T-cell (primary cell): ENCODE measurements at regions not wholly inside any gene's neighbourhood (a gene's known extent, or its start where the extent isn't known, plus 50 kb on each side); places are given as distances from the start of the nearest gene placed in this dataset.

ENCODE experiments used
- ATAC-seq, 4 experiments: fragments of 200-7000 bp in 3 of 4; fragments of 150-1000 bp in 1 of 4; cut with Tn5 transposase; replicated peaks in 1 of 4; 1 replicate in 3 of 4; 2 replicates in 1 of 4; pipeline ENCODE4 v1.10.0; 2021; ENCODE audit warnings: moderate library complexity in 3 of 4, mild to moderate bottlenecking in 2 of 4, moderate number of reproducible peaks in 1 of 4
- CTCF ChIA-PET, 2 donors: fragments of 300-600 bp; sonication (Branson Sonifier 250); formaldehyde crosslinking; loops; one replicate each; lab custom pipeline; 2022; ENCODE audit warnings: antibody characterized with exemption in 2 of 2; lab: Charles Lee
- POLR2A ChIA-PET, 2 donors: fragments of 300-600 bp; sonication (Branson Sonifier 250); formaldehyde crosslinking; loops; one replicate each; lab custom pipeline; 2022; ENCODE audit warnings: antibody characterized with exemption in 2 of 2; lab: Charles Lee
- DNase-seq, 35 experiments: peaks; one replicate each; pipeline versions ENCODE4 v3.0.0 to v3.0.0-alpha.2; 2013 to 2023
- H3K27ac ChIP-seq: one replicate; pipeline ENCODE4 v1.5.1; 2013; ENCODE audit warnings: low read length
- H3K27me3 ChIP-seq, 2 experiments: replicated peaks in 1 of 2; 1 replicate in 1 of 2; 2 replicates in 1 of 2; pipeline versions ENCODE4 v1.6.1 to v1.7.0; 2013; ENCODE audit warnings: low read length in 1 of 2, mixed read lengths in 1 of 2; ENCODE audit not compliant: control insufficient read depth in 2 of 2, insufficient read depth in 2 of 2; ENCODE audit errors: extremely low read depth in 1 of 2
- H3K36me3 ChIP-seq, 2 donors: 1 replicate in 1 of 2; 2 replicates in 1 of 2; pipeline versions ENCODE4 v1.6.1 to v1.7.0; 2013; ENCODE audit warnings: low read length in 1 of 2; ENCODE audit not compliant: control insufficient read depth in 2 of 2, insufficient read depth in 1 of 2; ENCODE audit errors: extremely low read depth in 1 of 2
- H3K4me1 ChIP-seq, 2 experiments: 1 replicate in 1 of 2; 2 replicates in 1 of 2; pipeline versions ENCODE4 v1.6.1 to v1.7.0; 2013; ENCODE audit warnings: low read length in 2 of 2, mixed read lengths in 1 of 2; ENCODE audit not compliant: insufficient read depth in 2 of 2, control insufficient read depth in 1 of 2; ENCODE audit errors: extremely low read depth in 1 of 2
- H3K4me3 ChIP-seq, 2 donors: 1 replicate in 1 of 2; 2 replicates in 1 of 2; pipeline versions ENCODE4 v1.5.1 to v1.7.0; 2013; ENCODE audit warnings: mild to moderate bottlenecking in 2 of 2, low read length in 1 of 2, moderate library complexity in 1 of 2; ENCODE audit not compliant: control insufficient read depth in 1 of 2; ENCODE audit errors: extremely low read depth in 1 of 2
- H3K9me3 ChIP-seq: 2 replicates; pipeline ENCODE4 v1.7.0; 2013
- H3K27ac Mint-ChIP-seq, 2 donors: one replicate each; pipeline ENCODE4 v1.8.0; 2020 to 2021; ENCODE audit warnings: mild to moderate bottlenecking in 2 of 2, mixed read lengths in 2 of 2
- H3K27me3 Mint-ChIP-seq, 2 donors: one replicate each; pipeline ENCODE4 v1.8.0; 2021 to 2022; ENCODE audit warnings: mixed read lengths in 2 of 2
- H3K36me3 Mint-ChIP-seq: one replicate; pipeline ENCODE4 v1.8.0; 2021; ENCODE audit warnings: mixed read lengths
- H3K4me1 Mint-ChIP-seq, 3 donors: one replicate each; pipeline ENCODE4 v1.8.0; 2020 to 2022; ENCODE audit warnings: mixed read lengths in 3 of 3, mild to moderate bottlenecking in 1 of 3
- H3K4me3 Mint-ChIP-seq, 3 donors: one replicate each; pipeline ENCODE4 v1.8.0; 2020 to 2022; ENCODE audit warnings: mild to moderate bottlenecking in 3 of 3, mixed read lengths in 3 of 3, moderate library complexity in 3 of 3
- H3K9me3 Mint-ChIP-seq, 3 donors: one replicate each; pipeline ENCODE4 v1.8.0; 2020 to 2022; ENCODE audit warnings: mixed read lengths in 3 of 3
- WGBS: methylation state at CpG from one replicate; pipeline ENCODE4 v1.1.5; 2013; ENCODE audit warnings: missing lambda C conversion rate; ENCODE audit not compliant: insufficient coverage; 5-methylcytosine and 5-hydroxymethylcytosine counted together

- Histone ChIP-seq H3K4me1 (no peaks in the 10 kb centered on the region), H3K27me3 (peaks cover 0 to 2% of the 10 kb centered on the region in 2 experiments), H3K27ac (no peak overlapping the region), H3K9me3 (no peaks in the 10 kb centered on the region), H3K4me3 (no peak overlapping the region), H3K36me3 (no peaks in the 10 kb centered on the region)
- no peaks in the 10 kb centered on the region for H3K9me3 Mint-ChIP-seq
- H3K4me1 Mint-ChIP-seq, result no peaks in the 10 kb centered on the region
- POLR2A ChIA-PET, result no interaction called here
- no peak overlapping the region for H3K4me3 Mint-ChIP-seq
- ATAC-seq (no peak), DNase-seq (no peak)
- peaks cover 0 to 5% of the 10 kb centered on the region in 2 donors for H3K27me3 Mint-ChIP-seq
- CTCF ChIA-PET, result no interaction called here
- no peaks in the 10 kb centered on the region for H3K36me3 Mint-ChIP-seq
- 64% methylated on average over 1 of the region's 3 CpGs for WGBS
- H3K27ac Mint-ChIP-seq, result no peak overlapping the region
These were observed 495.5 kb upstream of the MAP3K7 start for GRCh38 chr6:91082311-91082832.

- Histone ChIP-seq H3K4me3 (no peak overlapping the region), H3K9me3 (no peaks in the 10 kb centered on the region), H3K27me3 (peaks cover 0 to 2% of the 10 kb centered on the region in 2 experiments), H3K27ac (no peak overlapping the region), H3K36me3 (no peaks in the 10 kb centered on the region), H3K4me1 (no peaks in the 10 kb centered on the region)
- ChIA-PET POLR2A (no interaction called here), CTCF (no interaction called here)
- no peak overlapping the region for H3K27ac Mint-ChIP-seq
- no peaks in the 10 kb centered on the region for H3K4me1 Mint-ChIP-seq
- H3K4me3 Mint-ChIP-seq, result no peak overlapping the region
- H3K27me3 Mint-ChIP-seq, result peaks cover 0 to 5% of the 10 kb centered on the region in 2 donors
- 60% methylated on average over 1 of the region's 6 CpGs for WGBS
- ATAC-seq, result peak in 1 of 4 experiments; percentile 26
- no peaks in the 10 kb centered on the region for H3K9me3 Mint-ChIP-seq
- H3K36me3 Mint-ChIP-seq, result no peaks in the 10 kb centered on the region
- DNase-seq, result peak in 1 of 35 experiments; percentile 5
These were observed 494.7 kb upstream of the MAP3K7 start for GRCh38 chr6:91081452-91082067.

- Mint-ChIP-seq H3K9me3 (no peaks in the 10 kb centered on the region), H3K27me3 (peaks cover 0 to 5% of the 10 kb centered on the region in 2 donors), H3K4me3 (no peak overlapping the region), H3K27ac (no peak overlapping the region), H3K4me1 (no peaks in the 10 kb centered on the region), H3K36me3 (no peaks in the 10 kb centered on the region)
- Histone ChIP-seq H3K36me3 (no peaks in the 10 kb centered on the region), H3K4me3 (no peak overlapping the region), H3K4me1 (no peaks in the 10 kb centered on the region), H3K27me3 (peaks cover 0 to 2% of the 10 kb centered on the region in 2 experiments), H3K27ac (no peak overlapping the region), H3K9me3 (no peaks in the 10 kb centered on the region)
- CTCF ChIA-PET, result no interaction called here
- POLR2A ChIA-PET, result no interaction called here
- DNase-seq (no peak), ATAC-seq (no peak)
These were observed 494.0 kb upstream of the MAP3K7 start for GRCh38 chr6:91080871-91081270.

GRCh38 chr6:91079969-91080368 is 493.1 kb upstream of the MAP3K7 start:
- Histone ChIP-seq H3K27me3 (peaks cover 0 to 2% of the 10 kb centered on the region in 2 experiments), H3K4me1 (no peaks in the 10 kb centered on the region), H3K27ac (no peak overlapping the region), H3K9me3 (no peaks in the 10 kb centered on the region), H3K36me3 (no peaks in the 10 kb centered on the region), H3K4me3 (no peak overlapping the region)
- Mint-ChIP-seq H3K27me3 (peaks cover 0 to 5% of the 10 kb centered on the region in 2 donors), H3K36me3 (no peaks in the 10 kb centered on the region), H3K9me3 (no peaks in the 10 kb centered on the region), H3K4me3 (no peak overlapping the region), H3K27ac (no peak overlapping the region), H3K4me1 (no peaks in the 10 kb centered on the region)
- POLR2A ChIA-PET, result no interaction called here
- WGBS, result 74% methylated on average over 3 of the region's 3 CpGs
- DNase-seq, result no peak
- ATAC-seq, result peak in 1 of 4 experiments; percentile 21
- CTCF ChIA-PET, result no interaction called here

- Histone ChIP-seq H3K27ac (no peak overlapping the region), H3K9me3 (no peaks in the 10 kb centered on the region), H3K27me3 (peaks cover 0 to 2% of the 10 kb centered on the region in 2 experiments), H3K36me3 (no peaks in the 10 kb centered on the region), H3K4me1 (no peaks in the 10 kb centered on the region), H3K4me3 (no peak overlapping the region)
- H3K36me3 Mint-ChIP-seq, result no peaks in the 10 kb centered on the region
- peaks cover 0 to under 1% (median 0%) of the 10 kb centered on the region in 3 donors for H3K9me3 Mint-ChIP-seq
- ATAC-seq (no peak), DNase-seq (no peak)
- no peak overlapping the region for H3K4me3 Mint-ChIP-seq
- ChIA-PET POLR2A (no interaction called here), CTCF (no interaction called here)
- 53% methylated on average over 2 of the region's 5 CpGs for WGBS
- no peaks in the 10 kb centered on the region for H3K4me1 Mint-ChIP-seq
- no peaks in the 10 kb centered on the region for H3K27me3 Mint-ChIP-seq
- no peak overlapping the region for H3K27ac Mint-ChIP-seq
These were observed 488.5 kb upstream of the MAP3K7 start for GRCh38 chr6:91075244-91075976.

GRCh38 chr6:91063362-91063761 is 476.5 kb upstream of the MAP3K7 start:
- H3K36me3 ChIP-seq, result no peaks in the 10 kb centered on the region
- Mint-ChIP-seq H3K9me3 (peaks cover 0 to 17% (median 6%) of the 10 kb centered on the region in 3 donors), H3K27ac (no peak overlapping the region), H3K4me1 (no peaks in the 10 kb centered on the region), H3K36me3 (no peaks in the 10 kb centered on the region), H3K27me3 (no peaks in the 10 kb centered on the region), H3K4me3 (no peak overlapping the region)
- DNase-seq (no peak), ATAC-seq (no peak)
- ChIA-PET POLR2A (no interaction called here), CTCF (no interaction called here)
- H3K27ac ChIP-seq, result no peak overlapping the region
- H3K9me3 ChIP-seq, result no peaks in the 10 kb centered on the region
- no peaks in the 10 kb centered on the region for H3K27me3 ChIP-seq
- H3K4me1 ChIP-seq, result no peaks in the 10 kb centered on the region
- WGBS, result no CpG with 5 or more reads among the region's 1 CpG
- no peak overlapping the region for H3K4me3 ChIP-seq
